Lung (tissue), 11 donors: ENCODE measurements at regions not wholly inside any gene's neighbourhood (a gene's known extent, or its start where the extent isn't known, plus 50 kb on each side); places are given as distances from the start of the nearest gene placed in this dataset.

Experiments used
- ATAC-seq: fragments of 200-7000 bp; cut with Tn5 transposase; one replicate; pipeline ENCODE4 v1.9.1; 2020; ENCODE audit warnings: moderate number of reproducible peaks; ENCODE audit not compliant: insufficient read depth, low FRiP score
- DNase-seq, 3 donors: peaks; one replicate each; pipeline ENCODE4 v3.0.0-alpha.2; 2013 to 2017
- H3K27ac ChIP-seq, 2 donors: one replicate each; pipeline ENCODE4 v1.5.1; 2013; ENCODE audit warnings: mild to moderate bottlenecking in 2 of 2, moderate library complexity in 2 of 2, control low read depth in 1 of 2, inconsistent platforms in 1 of 2, low read depth in 1 of 2, low read length in 1 of 2
- H3K27me3 ChIP-seq, 3 donors: one replicate each; pipeline ENCODE4 v1.5.1; 2013; ENCODE audit warnings: low read length in 2 of 3; ENCODE audit not compliant: control insufficient read depth in 3 of 3, insufficient read depth in 3 of 3
- H3K36me3 ChIP-seq, 4 donors: one replicate each; pipeline ENCODE4 v1.5.1; 2013; ENCODE audit warnings: low read length in 4 of 4, mild to moderate bottlenecking in 1 of 4, moderate library complexity in 1 of 4; ENCODE audit not compliant: control insufficient read depth in 4 of 4, insufficient read depth in 4 of 4
- H3K4me1 ChIP-seq, 5 donors: one replicate each; pipeline ENCODE4 v1.5.1; 2013; ENCODE audit warnings: low read length in 5 of 5, mild to moderate bottlenecking in 2 of 5, moderate library complexity in 1 of 5; ENCODE audit not compliant: control insufficient read depth in 5 of 5, insufficient read depth in 5 of 5
- H3K4me3 ChIP-seq: one replicate; pipeline ENCODE4 v1.5.1; 2013; ENCODE audit warnings: mild to moderate bottlenecking, control low read depth, moderate library complexity
- H3K9ac ChIP-seq, 2 donors: one replicate each; pipeline ENCODE4 v1.5.1; 2013; ENCODE audit warnings: low read length in 2 of 2, control low read depth in 1 of 2; ENCODE audit not compliant: insufficient read depth in 1 of 2
- H3K9me3 ChIP-seq, 4 donors: one replicate each; pipeline ENCODE4 v1.5.1; 2013; ENCODE audit warnings: low read length in 3 of 4, mild to moderate bottlenecking in 1 of 4, moderate library complexity in 1 of 4; ENCODE audit not compliant: control insufficient read depth in 4 of 4, insufficient read depth in 3 of 4
- WGBS, 2 donors: extraction: QIAGEN DNeasy Blood & Tissue Kit; methylation state at CpG; one replicate each; pipeline ENCODE4 v1.1.7; 2013; 5-methylcytosine and 5-hydroxymethylcytosine counted together
- TF ChIP-seq, protein P1 (sequence below): IDR thresholded peaks from 2 replicates; pipeline ENCODE4 v1.5.1; 2012; ENCODE audit warnings: mild to moderate bottlenecking; ENCODE audit errors: control extremely low read depth, extremely low read depth
- donor health status: control.
- donor health status: control.
- donor health status: Bipolar disorder and iron deficiency.
- donor health status: healthy.
- donor health status: DM: yes; HTN: yes; CAD: no.

DNA sequence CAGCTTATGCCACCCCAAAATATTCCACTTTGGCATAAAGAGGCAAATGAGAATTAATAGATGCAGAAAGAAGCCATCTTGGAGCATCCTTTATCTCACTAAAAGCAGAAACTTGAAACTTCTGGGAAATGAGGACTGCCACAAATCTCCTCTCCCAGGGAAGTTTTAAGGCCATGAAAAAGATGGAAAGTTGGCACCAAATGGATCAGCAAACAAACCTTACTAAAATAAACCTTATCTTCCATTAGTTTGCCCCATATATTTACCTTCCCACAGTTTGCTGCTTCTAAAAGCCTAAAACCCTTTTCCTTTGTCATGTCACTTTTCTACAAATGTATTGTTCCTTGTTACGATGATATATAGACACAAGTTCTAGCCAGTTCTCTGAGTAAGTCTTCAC lies 340.0 kb upstream of the USP15 start:
- no peak overlapping the region for H3K4me3 ChIP-seq
- TF ChIP-seq, protein P1, sequence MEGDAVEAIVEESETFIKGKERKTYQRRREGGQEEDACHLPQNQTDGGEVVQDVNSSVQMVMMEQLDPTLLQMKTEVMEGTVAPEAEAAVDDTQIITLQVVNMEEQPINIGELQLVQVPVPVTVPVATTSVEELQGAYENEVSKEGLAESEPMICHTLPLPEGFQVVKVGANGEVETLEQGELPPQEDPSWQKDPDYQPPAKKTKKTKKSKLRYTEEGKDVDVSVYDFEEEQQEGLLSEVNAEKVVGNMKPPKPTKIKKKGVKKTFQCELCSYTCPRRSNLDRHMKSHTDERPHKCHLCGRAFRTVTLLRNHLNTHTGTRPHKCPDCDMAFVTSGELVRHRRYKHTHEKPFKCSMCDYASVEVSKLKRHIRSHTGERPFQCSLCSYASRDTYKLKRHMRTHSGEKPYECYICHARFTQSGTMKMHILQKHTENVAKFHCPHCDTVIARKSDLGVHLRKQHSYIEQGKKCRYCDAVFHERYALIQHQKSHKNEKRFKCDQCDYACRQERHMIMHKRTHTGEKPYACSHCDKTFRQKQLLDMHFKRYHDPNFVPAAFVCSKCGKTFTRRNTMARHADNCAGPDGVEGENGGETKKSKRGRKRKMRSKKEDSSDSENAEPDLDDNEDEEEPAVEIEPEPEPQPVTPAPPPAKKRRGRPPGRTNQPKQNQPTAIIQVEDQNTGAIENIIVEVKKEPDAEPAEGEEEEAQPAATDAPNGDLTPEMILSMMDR: no peak
- no peaks in the 10 kb centered on the region for H3K27me3 ChIP-seq
- ATAC-seq (no peak), DNase-seq (no peak)
- peaks cover 0 to 4% (median 0%) of the 10 kb centered on the region in 4 donors for H3K9me3 ChIP-seq
- H3K36me3 ChIP-seq: no peaks in the 10 kb centered on the region
- 90 to 97% methylated on average over 1 of the region's 1 CpG for WGBS, 2 donors
- H3K27ac ChIP-seq: no peak overlapping the region
- no peaks in the 10 kb centered on the region for H3K4me1 ChIP-seq
- no peak overlapping the region for H3K9ac ChIP-seq

DNA sequence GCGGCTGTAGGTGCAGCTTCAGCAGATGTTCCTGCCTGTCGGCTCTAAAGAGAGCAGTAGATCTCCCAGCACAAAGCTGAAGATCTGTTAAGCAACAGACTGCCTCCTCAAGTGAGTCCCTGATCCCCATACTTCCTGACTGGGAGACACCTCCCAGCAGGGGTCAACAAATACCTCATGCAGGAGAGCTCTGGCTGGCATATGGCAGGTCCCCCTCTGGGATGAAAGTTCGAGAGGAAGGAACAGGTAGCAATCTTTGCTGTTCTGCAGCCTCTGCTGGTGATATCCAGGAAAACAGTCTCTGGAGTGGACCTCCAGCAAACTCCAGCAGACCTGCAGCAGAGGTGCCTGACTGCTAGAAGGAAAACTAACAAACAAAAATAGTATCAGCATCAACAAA lies 337.1 kb upstream of the USP15 start:
- no peaks in the 10 kb centered on the region for H3K27me3 ChIP-seq
- no peaks in the 10 kb centered on the region for H3K36me3 ChIP-seq
- peaks cover 0 to 4% (median 0%) of the 10 kb centered on the region in 4 donors for H3K9me3 ChIP-seq
- no peak for DNase-seq
- no peak overlapping the region for H3K4me3 ChIP-seq
- no peak overlapping the region for H3K9ac ChIP-seq
- TF ChIP-seq, protein P1: no peak
- no peak for ATAC-seq
- no peaks in the 10 kb centered on the region for H3K4me1 ChIP-seq
- no peak overlapping the region for H3K27ac ChIP-seq
- WGBS, 2 donors: 81 to 82% methylated on average over 3 of the region's 3 CpGs

- no peak for DNase-seq
- Histone ChIP-seq H3K36me3 (no peaks in the 10 kb centered on the region), H3K27ac (no peak overlapping the region), H3K9me3 (peaks cover 0 to 5% (median 0%) of the 10 kb centered on the region in 4 donors), H3K4me3 (no peak overlapping the region), H3K9ac (no peak overlapping the region), H3K27me3 (no peaks in the 10 kb centered on the region), H3K4me1 (no peaks in the 10 kb centered on the region)
- 74 to 84% methylated on average over 2 of the region's 2 CpGs for WGBS, 2 donors
- TF ChIP-seq, protein P1: no peak
- no peak for ATAC-seq
Observed at GRCh38 chr12:61934564-61934963, 325.6 kb upstream of the USP15 start.

- no peak for ATAC-seq
- DNase-seq: no peak
- peaks cover 0 to 5% (median 1%) of the 10 kb centered on the region in 4 donors for H3K9me3 ChIP-seq
- no peak overlapping the region for H3K4me3 ChIP-seq
- H3K4me1 ChIP-seq: no peaks in the 10 kb centered on the region
- no peaks in the 10 kb centered on the region for H3K36me3 ChIP-seq
- no peaks in the 10 kb centered on the region for H3K27me3 ChIP-seq
- no peak overlapping the region for H3K9ac ChIP-seq
- H3K27ac ChIP-seq: no peak overlapping the region
- TF ChIP-seq, protein P1: no peak
Observed at GRCh38 chr12:61939977-61940376, 320.2 kb upstream of the USP15 start.
